GM23338 (cell line): ENCODE measurements at regions not wholly inside any gene's neighbourhood (a gene's known extent, or its start where the extent isn't known, plus 50 kb on each side); places are given as distances from the start of the nearest gene placed in this dataset.

Experiments used
- ATAC-seq: fragments of 200-7000 bp; cut with Tn5 transposase; 3 replicates; pipeline ENCODE4 v1.9.1; 2020
- DNase-seq: peaks from one replicate; pipeline ENCODE4 v3.0.0-alpha.2; 2015; ENCODE audit warnings: low spot score
- H2AFZ ChIP-seq: fragments of 200-600 bp; sonication (generic); 2 replicates; pipeline ENCODE4 v1.8.0; 2016; ENCODE audit warnings: antibody characterized with exemption, mild to moderate bottlenecking, moderate library complexity
- H3F3A ChIP-seq: fragments of 200-600 bp; sonication (generic); replicated peaks from 2 replicates; pipeline ENCODE4 v1.8.0; 2017; ENCODE audit warnings: antibody characterized with exemption, mixed run types, low read depth
- H3K27ac ChIP-seq: fragments of 200-600 bp; sonication (generic); 2 replicates; pipeline ENCODE4 v1.6.1; 2016; ENCODE audit warnings: low read depth
- H3K27me3 ChIP-seq: fragments of 200-600 bp; sonication (generic); 2 replicates; pipeline ENCODE4 v1.8.0; 2016; ENCODE audit warnings: mild to moderate bottlenecking, mixed run types, moderate library complexity; ENCODE audit not compliant: insufficient read depth
- H3K36me3 ChIP-seq: fragments of 200-600 bp; sonication (generic); 2 replicates; pipeline ENCODE4 v1.8.0; 2016; ENCODE audit warnings: mild to moderate bottlenecking; ENCODE audit not compliant: insufficient read depth
- H3K4me1 ChIP-seq: fragments of 200-600 bp; sonication (generic); 2 replicates; pipeline ENCODE4 v1.8.0; 2016; ENCODE audit warnings: mild to moderate bottlenecking, moderate library complexity; ENCODE audit not compliant: insufficient read depth
- H3K4me2 ChIP-seq: fragments of 200-600 bp; sonication (generic); 2 replicates; pipeline ENCODE4 v1.7.1; 2017; ENCODE audit warnings: mixed run types
- H3K4me3 ChIP-seq: fragments of 200-600 bp; sonication (generic); 2 replicates; pipeline ENCODE4 v1.6.1; 2016; ENCODE audit warnings: mixed run types
- H3K79me2 ChIP-seq: fragments of 200-600 bp; sonication (generic); replicated peaks from 2 replicates; pipeline ENCODE4 v1.8.0; 2017; ENCODE audit warnings: mild to moderate bottlenecking; ENCODE audit not compliant: insufficient read depth
- H3K9me2 ChIP-seq: fragments of 200-600 bp; sonication (generic); 2 replicates; pipeline ENCODE4 v1.8.0; 2017; ENCODE audit not compliant: insufficient read depth
- H4K20me1 ChIP-seq: fragments of 200-600 bp; sonication (generic); replicated peaks from 2 replicates; pipeline ENCODE4 v1.8.0; 2017; ENCODE audit warnings: mild to moderate bottlenecking; ENCODE audit not compliant: insufficient read depth
- H3K27ac Mint-ChIP-seq: 2 replicates; pipeline ENCODE4 v1.8.0; 2020; ENCODE audit warnings: inconsistent platforms, mild to moderate bottlenecking, moderate library complexity, mixed read lengths
- H3K27me3 Mint-ChIP-seq: 3 replicates; pipeline ENCODE4 v1.8.0; 2022; ENCODE audit warnings: low read depth, mild to moderate bottlenecking, moderate library complexity, mixed read lengths, inconsistent platforms; ENCODE audit not compliant: insufficient read depth, poor library complexity
- H3K36me3 Mint-ChIP-seq: 3 replicates; pipeline ENCODE4 v1.8.0; 2021; ENCODE audit warnings: low read depth, mild to moderate bottlenecking, inconsistent platforms, moderate library complexity, mixed read lengths
- H3K4me1 Mint-ChIP-seq: 3 replicates; pipeline ENCODE4 v1.8.0; 2020; ENCODE audit warnings: mild to moderate bottlenecking, inconsistent platforms, mixed read lengths
- H3K4me3 Mint-ChIP-seq: 3 replicates; pipeline ENCODE4 v1.8.0; 2021; ENCODE audit warnings: moderate library complexity, mild to moderate bottlenecking, inconsistent platforms, mixed read lengths
- H3K9me3 Mint-ChIP-seq: 3 replicates; pipeline ENCODE4 v1.8.0; 2020; ENCODE audit warnings: moderate library complexity, mild to moderate bottlenecking, inconsistent platforms, mixed read lengths
- CREB1 ChIP-seq: fragments of 250-450 bp; sonication (Bioruptor Pico); IDR thresholded peaks from 2 replicates; pipeline ENCODE4 v1.5.0; 2020; ENCODE audit warnings: low read depth, mild to moderate bottlenecking, moderate library complexity
- CTCF ChIP-seq, 2 experiments: fragments of 200-600 bp in 1 of 2; sonication (generic) in 1 of 2; conservative IDR thresholded peaks; 2 replicates each; pipeline versions ENCODE4 v1.5.1 to v1.6.1; 2016 to 2017; ENCODE audit warnings: antibody characterized with exemption in 2 of 2, low read depth in 2 of 2, mild to moderate bottlenecking in 2 of 2, moderate library complexity in 1 of 2
- ETS1 ChIP-seq: IDR thresholded peaks from 2 replicates; pipeline ENCODE4 v1.6.1; 2016; ENCODE audit warnings: antibody characterized with exemption
- EZH2 ChIP-seq: fragments of 200-600 bp; sonication (generic); IDR thresholded peaks from one replicate; pipeline ENCODE4 v1.8.0; 2017; ENCODE audit warnings: antibody characterized with exemption, mild to moderate bottlenecking, low read depth; ENCODE audit not compliant: unreplicated experiment
- EZH2phosphoT487 ChIP-seq: fragments of 200-600 bp; sonication (generic); IDR thresholded peaks from one replicate; pipeline ENCODE4 v1.8.1; 2018; ENCODE audit warnings: antibody characterized with exemption; ENCODE audit not compliant: unreplicated experiment
- JUNB ChIP-seq: IDR thresholded peaks from one replicate; pipeline ENCODE4 v1.6.1; 2016; ENCODE audit warnings: antibody characterized with exemption; ENCODE audit not compliant: unreplicated experiment
- NANOG ChIP-seq: IDR thresholded peaks from 2 replicates; pipeline ENCODE4 v1.6.1; 2016; ENCODE audit warnings: antibody characterized with exemption, borderline replicate concordance
- POLR2AphosphoS5 ChIP-seq: IDR thresholded peaks from 2 replicates; pipeline ENCODE4 v1.6.1; 2016; ENCODE audit warnings: antibody characterized with exemption, low read depth
- REST ChIP-seq: IDR thresholded peaks from one replicate; pipeline ENCODE4 v1.6.1; 2018; ENCODE audit warnings: antibody characterized with exemption; ENCODE audit not compliant: unreplicated experiment
- STAT1 ChIP-seq: IDR thresholded peaks from one replicate; pipeline ENCODE4 v1.6.1; 2016; ENCODE audit warnings: antibody characterized with exemption; ENCODE audit not compliant: unreplicated experiment
- ZNF114 ChIP-seq: fragments of 250-450 bp; sonication (Bioruptor Pico); IDR thresholded peaks from 2 replicates; pipeline ENCODE4 v1.5.0; 2020; ENCODE audit warnings: mild to moderate bottlenecking, moderate library complexity
- ZNF331 ChIP-seq: fragments of 250-450 bp; sonication (Bioruptor Pico); IDR thresholded peaks from 2 replicates; pipeline ENCODE4 v1.5.0; 2020; ENCODE audit warnings: low read depth, mild to moderate bottlenecking, moderate library complexity
- ZNF462 ChIP-seq: fragments of 250-450 bp; sonication (Bioruptor Pico); IDR thresholded peaks from 2 replicates; pipeline ENCODE4 v1.5.0; 2020; ENCODE audit warnings: mild to moderate bottlenecking, moderate library complexity

DNA sequence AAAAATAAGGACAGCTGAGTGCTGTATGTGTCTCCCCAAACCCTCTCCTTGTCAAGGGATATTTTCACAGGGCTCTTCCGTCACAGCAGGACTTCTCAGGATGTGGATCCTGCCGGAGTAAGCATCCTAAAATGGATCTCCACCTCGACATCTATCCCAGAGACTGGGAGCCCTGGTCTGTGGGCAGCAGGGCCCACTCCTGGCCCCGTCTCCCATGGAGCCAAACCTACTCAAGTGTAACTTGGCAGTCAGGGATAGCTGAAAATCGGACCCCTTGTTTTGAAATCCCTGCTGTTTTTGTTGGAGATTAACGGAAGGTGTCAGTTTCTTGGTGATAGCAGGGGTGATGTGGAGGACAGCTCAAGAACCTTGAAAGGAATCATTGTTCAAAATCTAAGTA is 109.0 kb upstream of the TWIST2 start:
- no peak overlapping the region for H3K4me2 ChIP-seq
- TF ChIP-seq EZH2phosphoT487 (no peak), REST (no peak), ZNF331 (no peak), ZNF462 (CRISPR knock-in tag) (no peak), NANOG (no peak), POLR2AphosphoS5 (no peak), ZNF114 (CRISPR knock-in tag) (no peak), JUNB (no peak), EZH2 (no peak), STAT1 (no peak), CREB1 (no peak), ETS1 (no peak), CTCF (conservative IDR thresholded peaks at IDR 0.05; ENCODE audit: low read depth in 2 of 2) (no peak)
- no peaks in the 10 kb centered on the region for H3K79me2 ChIP-seq
- no peak overlapping the region for H3K4me3 ChIP-seq
- no peaks in the 10 kb centered on the region for H3F3A ChIP-seq
- H3K36me3 ChIP-seq: no peaks in the 10 kb centered on the region
- no peaks in the 10 kb centered on the region for H3K27me3 Mint-ChIP-seq
- ATAC-seq (no peak), DNase-seq (no peak)
- H3K9me3 Mint-ChIP-seq: peaks cover under 1% of the 10 kb centered on the region; the same call in 2 of the 3 replicates
- H3K27ac ChIP-seq: no peak overlapping the region
- no peak overlapping the region for H3K27ac Mint-ChIP-seq
- no peaks in the 10 kb centered on the region for H3K27me3 ChIP-seq
- peaks cover 12% of the 10 kb centered on the region; the same call in 1 of the 2 replicates for H3K9me2 ChIP-seq
- no peaks in the 10 kb centered on the region for H3K4me1 ChIP-seq
- no peaks in the 10 kb centered on the region for H4K20me1 ChIP-seq
- no peaks in the 10 kb centered on the region for H3K4me1 Mint-ChIP-seq
- H3K36me3 Mint-ChIP-seq: no peaks in the 10 kb centered on the region
- no peak overlapping the region for H3K4me3 Mint-ChIP-seq
- no peak overlapping the region for H2AFZ ChIP-seq
